GM12865 (cell line): ENCODE measurements at regions not wholly inside any gene's neighbourhood (a gene's known extent, or its start where the extent isn't known, plus 50 kb on each side); places are given as distances from the start of the nearest gene placed in this dataset.
"Not testable (repeated sequence)": the region's sequence is repeated elsewhere in the genome, so short reads cannot be mapped to it uniquely, and the experiment has no call there.

ENCODE experiments used
- DNase-seq: peaks from one replicate; pipeline ENCODE4 v3.0.0; 2010; ENCODE audit warnings: low read depth
- H3K4me3 ChIP-seq: 2 replicates; pipeline ENCODE4 v1.5.1; 2011; ENCODE audit warnings: mild to moderate bottlenecking, low read depth, low read length, control low read depth
- CTCF ChIP-seq: IDR thresholded peaks from 2 replicates; pipeline ENCODE4 v1.5.1; 2011; ENCODE audit warnings: low read length, control low read depth, low read depth, inconsistent platforms; ENCODE audit not compliant: insufficient read depth; ENCODE audit errors: missing control alignments

GRCh38 chr13:67390462-67391086, 160.4 kb upstream of the PCDH9 start:
- no peak overlapping the region for H3K4me3 ChIP-seq
- TF ChIP-seq CTCF = no peak
- DNase-seq = no peak

- no peak for TF ChIP-seq CTCF
- no peak overlapping the region for H3K4me3 ChIP-seq
- no peak for DNase-seq
These were observed 159.0 kb upstream of the PCDH9 start for GRCh38 chr13:67389171-67389570.

- not testable (repeated sequence) for DNase-seq, H3K4me3 ChIP-seq
These were observed 153.1 kb upstream of the PCDH9 start for GRCh38 chr13:67383109-67383757.

GRCh38 chr13:67377919-67378318, 147.8 kb upstream of the PCDH9 start:
- DNase-seq = no peak
- H3K4me3 ChIP-seq = no peak overlapping the region
- no peak for TF ChIP-seq CTCF

- DNase-seq = no peak
- H3K4me3 ChIP-seq = no peak overlapping the region
- no peak for TF ChIP-seq CTCF
These were observed 144.3 kb upstream of the PCDH9 start for GRCh38 chr13:67374391-67374790.

GRCh38 chr13:67372868-67373464, 142.8 kb upstream of the PCDH9 start:
- no peak for DNase-seq
- no peak for TF ChIP-seq CTCF
- no peak overlapping the region for H3K4me3 ChIP-seq

GRCh38 chr13:67369895-67370660, 139.9 kb upstream of the PCDH9 start:
- no peak for TF ChIP-seq CTCF
- DNase-seq = no peak
- no peak overlapping the region for H3K4me3 ChIP-seq
